GM20000 (cell line): ENCODE measurements at regions not wholly inside any gene's neighbourhood (a gene's known extent, or its start where the extent isn't known, plus 50 kb on each side); places are given as distances from the start of the nearest gene placed in this dataset.
"Not testable (repeated sequence)": the region's sequence is repeated elsewhere in the genome, so short reads cannot be mapped to it uniquely, and the experiment has no call there.

ENCODE experiments used
- DNase-seq: peaks from one replicate; pipeline ENCODE4 v3.0.0; 2012; ENCODE audit warnings: low spot score
- CTCF ChIP-seq: IDR thresholded peaks from 2 replicates; pipeline ENCODE4 v1.5.1; 2012; ENCODE audit warnings: mild to moderate bottlenecking, control low read depth; ENCODE audit errors: extremely low read depth, missing control alignments

GRCh38 chr1:112818990-112819689 lies 104.0 kb upstream of the PPM1J start:
- DNase-seq, result no peak

GRCh38 chr1:112817555-112818373 lies 102.6 kb upstream of the PPM1J start:
- no peak for DNase-seq
- no peak for TF ChIP-seq CTCF

More at GRCh38 chr1:112818990-112819689, 104.0 kb upstream of the PPM1J start:
- TF ChIP-seq CTCF, result no peak

GRCh38 chr1:112815376-112815775 lies 100.2 kb upstream of the PPM1J start:
- DNase-seq, result no peak
- TF ChIP-seq CTCF, result no peak

GRCh38 chr1:112814645-112815044 lies 99.5 kb upstream of the PPM1J start:
- not testable (repeated sequence) for DNase-seq

GRCh38 chr1:112808861-112809684 lies 93.9 kb upstream of the PPM1J start:
- TF ChIP-seq CTCF, result peak; percentile 89
- peak; percentile 72 for DNase-seq

- TF ChIP-seq CTCF, result no peak
Measured at GRCh38 chr1:112807999-112808398, 92.9 kb upstream of the PPM1J start.

GRCh38 chr1:112807117-112807516 lies 92.0 kb upstream of the PPM1J start:
- DNase-seq, result no peak
- TF ChIP-seq CTCF, result no peak

More at GRCh38 chr1:112807999-112808398, 92.9 kb upstream of the PPM1J start:
- DNase-seq, result no peak
